GM12874 (cell line): ENCODE measurements at regions not wholly inside any gene's neighbourhood (a gene's known extent, or its start where the extent isn't known, plus 50 kb on each side); places are given as distances from the start of the nearest gene placed in this dataset.

Experiments used
- CTCF ChIP-seq: IDR thresholded peaks from 2 replicates; pipeline ENCODE4 v1.5.1; 2011; ENCODE audit warnings: low read depth, mild to moderate bottlenecking, control low read depth, low read length, moderate library complexity; ENCODE audit not compliant: insufficient read depth

- TF ChIP-seq CTCF = no peak
These were observed 391.1 kb downstream of the SOX9 start for GRCh38 chr17:72511874-72512273.

- TF ChIP-seq CTCF = no peak
These were observed 392.1 kb downstream of the SOX9 start for GRCh38 chr17:72512649-72513556.

DNA sequence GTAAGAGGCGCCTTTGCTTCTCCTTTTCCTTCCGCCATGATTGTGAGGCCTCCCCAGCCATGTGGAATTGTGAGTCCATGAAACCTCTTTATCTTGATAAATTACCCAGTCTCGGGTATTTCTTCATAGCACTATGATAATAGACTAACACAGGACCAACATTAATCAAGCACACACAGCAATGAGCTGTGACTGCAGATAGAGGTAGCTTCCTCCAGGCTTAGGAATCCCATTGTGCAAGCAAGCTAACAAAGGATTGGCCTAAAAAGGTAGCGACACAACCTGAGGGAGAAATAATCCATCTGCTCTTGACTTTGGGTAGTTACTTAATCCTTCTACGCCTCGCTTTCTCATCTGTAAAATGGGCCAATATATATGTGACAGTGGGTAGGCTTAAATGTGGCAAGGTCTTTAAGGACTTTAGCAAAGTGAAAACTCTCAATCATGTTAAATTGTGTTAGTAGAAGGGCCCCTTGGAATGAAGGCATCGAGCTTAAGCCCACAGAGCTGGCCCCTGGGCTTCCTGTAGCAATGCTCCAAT, 393.6 kb downstream of the SOX9 start:
- TF ChIP-seq CTCF = no peak

- TF ChIP-seq CTCF = no peak
These were observed 394.1 kb downstream of the SOX9 start for GRCh38 chr17:72514891-72515290.

GRCh38 chr17:72515291-72516065, 394.7 kb downstream of the SOX9 start:
- TF ChIP-seq CTCF = no peak

DNA sequence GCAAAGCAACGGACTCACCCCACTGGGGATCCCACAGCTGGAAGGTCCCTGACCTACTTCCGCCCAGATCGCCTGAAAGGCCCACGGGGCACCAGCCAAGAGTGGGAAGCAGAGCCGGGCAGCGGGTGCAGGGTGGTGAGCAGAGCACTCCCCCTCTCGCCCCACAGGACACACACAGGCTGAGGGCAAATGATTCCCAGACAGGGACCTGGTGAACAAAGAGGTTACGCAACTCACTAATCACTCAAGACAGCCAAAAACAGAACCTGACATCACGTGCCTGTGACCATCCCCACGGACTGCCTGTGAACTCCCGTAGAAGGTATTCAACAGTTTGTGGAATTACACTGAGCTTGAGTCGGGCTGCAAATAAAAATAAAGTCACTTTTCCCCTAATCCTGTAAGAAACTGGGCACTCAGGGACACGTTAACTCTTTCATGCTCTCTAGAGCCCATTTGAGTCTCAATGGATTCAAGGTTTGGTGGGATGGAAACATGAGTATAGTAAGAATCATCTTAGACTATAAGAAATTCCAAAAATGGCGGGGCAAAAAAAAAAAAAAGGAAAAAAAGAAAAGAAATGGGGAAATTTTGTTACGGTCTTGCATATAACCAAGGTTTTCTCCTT, 396.1 kb downstream of the SOX9 start:
- no peak for TF ChIP-seq CTCF
